Prostate gland (tissue), 2 donors: ENCODE measurements at regions not wholly inside any gene's neighbourhood (a gene's known extent, or its start where the extent isn't known, plus 50 kb on each side); places are given as distances from the start of the nearest gene placed in this dataset.

Experiments used
- DNase-seq: peaks from one replicate; pipeline ENCODE4 v3.0.0-alpha.2; 2019; ENCODE audit warnings: low spot score
- H3K27ac ChIP-seq, 2 donors: fragments of 200-600 bp; sonication (generic); 2 replicates each; pipeline ENCODE4 v1.5.1; 2017 to 2019
- H3K27me3 ChIP-seq: fragments of 200-600 bp; sonication (generic); replicated peaks from 2 replicates; pipeline ENCODE4 v1.5.1; 2019; ENCODE audit not compliant: insufficient read depth
- H3K36me3 ChIP-seq, 2 donors: fragments of 200-600 bp; sonication (generic); 1 replicate in 1 of 2; 2 replicates in 1 of 2; pipeline versions ENCODE4 v1.5.1 to v1.8.1; 2017 to 2019
- H3K4me1 ChIP-seq: fragments of 200-600 bp; sonication (generic); replicated peaks from 2 replicates; pipeline ENCODE4 v1.5.1; 2019
- H3K4me3 ChIP-seq, 2 donors: fragments of 200-600 bp; sonication (generic); 2 replicates each; pipeline ENCODE4 v1.5.1; 2017 to 2019
- H3K9me3 ChIP-seq: fragments of 200-600 bp; sonication (generic); 2 replicates; pipeline ENCODE4 v1.5.1; 2017
- CTCF ChIP-seq, 4 experiments: fragments of 200-600 bp in 2 of 4; fragments of 450-650 bp in 2 of 4; sonication (generic) in 2 of 4; IDR thresholded peaks; 1 replicate in 3 of 4; 2 replicates in 1 of 4; pipeline ENCODE4 v1.5.1; 2016 to 2019; ENCODE audit warnings: antibody characterized with exemption in 4 of 4, mild to moderate bottlenecking in 2 of 4, moderate library complexity in 2 of 4
- POLR2A ChIP-seq: fragments of 450-650 bp; IDR thresholded peaks from one replicate; pipeline ENCODE4 v1.6.1; 2016; ENCODE audit warnings: antibody characterized with exemption, mild to moderate bottlenecking
- POLR2AphosphoS5 ChIP-seq: sonication (generic); formaldehyde crosslinking; IDR thresholded peaks from one replicate; pipeline ENCODE4 v1.6.1; 2017; ENCODE audit warnings: antibody characterized with exemption
- WGBS: methylation state at CpG from one replicate; pipeline ENCODE4 v1.1.5; 2018; 5-methylcytosine and 5-hydroxymethylcytosine counted together
- intact Hi-C: fragments of 100-400 bp; cut with DNase I; formaldehyde crosslinking; loops from one replicate; pipeline ENCODE4 v1.14.2; 2022

- 55% methylated on average over 3 of the region's 3 CpGs for WGBS
- no peak for DNase-seq
- Histone ChIP-seq H3K27me3 (no peaks in the 10 kb centered on the region), H3K4me1 (no peaks in the 10 kb centered on the region), H3K9me3 (no peaks in the 10 kb centered on the region), H3K36me3 (no peaks in the 10 kb centered on the region), H3K4me3 (no peak overlapping the region), H3K27ac (no peak overlapping the region)
- intact Hi-C loops, result no loop called here
- TF ChIP-seq POLR2AphosphoS5 (no peak), CTCF (IDR thresholded peaks at IDR 0.05) (no peak), POLR2A (no peak)
These were observed 148.8 kb downstream of the NOC3L start for GRCh38 chr10:94213980-94214379.

GRCh38 chr10:94214481-94214893 lies 148.3 kb downstream of the NOC3L start:
- H3K4me3 ChIP-seq, result no peak overlapping the region
- intact Hi-C loops, result no loop called here
- H3K4me1 ChIP-seq, result no peaks in the 10 kb centered on the region
- TF ChIP-seq CTCF (IDR thresholded peaks at IDR 0.05), result no peak
- TF ChIP-seq POLR2AphosphoS5, result no peak
- no peak for TF ChIP-seq POLR2A
- no peaks in the 10 kb centered on the region for H3K9me3 ChIP-seq
- H3K36me3 ChIP-seq, result no peaks in the 10 kb centered on the region
- 89% methylated on average over 7 of the region's 7 CpGs for WGBS
- H3K27ac ChIP-seq, result no peak overlapping the region
- no peak for DNase-seq
- no peaks in the 10 kb centered on the region for H3K27me3 ChIP-seq

- TF ChIP-seq CTCF (IDR thresholded peaks at IDR 0.05) (no peak), POLR2AphosphoS5 (no peak), POLR2A (no peak)
These were observed 146.5 kb downstream of the NOC3L start for GRCh38 chr10:94216201-94216600.

GRCh38 chr10:94217411-94217810 lies 145.3 kb downstream of the NOC3L start:
- Histone ChIP-seq H3K27ac (no peak overlapping the region), H3K36me3 (no peaks in the 10 kb centered on the region), H3K9me3 (no peaks in the 10 kb centered on the region), H3K27me3 (no peaks in the 10 kb centered on the region), H3K4me1 (no peaks in the 10 kb centered on the region), H3K4me3 (no peak overlapping the region)
- intact Hi-C loops, result no loop called here
- DNase-seq, result no peak
- TF ChIP-seq POLR2AphosphoS5 (no peak), POLR2A (no peak), CTCF (IDR thresholded peaks at IDR 0.05) (no peak)

More at GRCh38 chr10:94216201-94216600, 146.5 kb downstream of the NOC3L start:
- Histone ChIP-seq H3K4me1 (no peaks in the 10 kb centered on the region), H3K27ac (no peak overlapping the region), H3K9me3 (no peaks in the 10 kb centered on the region), H3K4me3 (no peak overlapping the region), H3K36me3 (no peaks in the 10 kb centered on the region), H3K27me3 (no peaks in the 10 kb centered on the region)
- 79% methylated on average over 4 of the region's 4 CpGs for WGBS
- intact Hi-C loops, result no loop called here
- DNase-seq, result no peak

- no peaks in the 10 kb centered on the region for H3K36me3 ChIP-seq
- no peak overlapping the region for H3K27ac ChIP-seq
- intact Hi-C loops, result no loop called here
- WGBS, result 92% methylated on average over 2 of the region's 2 CpGs
- H3K4me1 ChIP-seq, result no peaks in the 10 kb centered on the region
- no peak for TF ChIP-seq CTCF (IDR thresholded peaks at IDR 0.05)
- TF ChIP-seq POLR2AphosphoS5, result no peak
- TF ChIP-seq POLR2A, result no peak
- H3K27me3 ChIP-seq, result no peaks in the 10 kb centered on the region
- H3K4me3 ChIP-seq, result no peak overlapping the region
- DNase-seq, result no peak
- H3K9me3 ChIP-seq, result no peaks in the 10 kb centered on the region
These were observed 144.1 kb downstream of the NOC3L start for GRCh38 chr10:94218493-94219183.
